H1 (cell line): ENCODE measurements at regions not wholly inside any gene's neighbourhood (a gene's known extent, or its start where the extent isn't known, plus 50 kb on each side); places are given as distances from the start of the nearest gene placed in this dataset.
A peak's percentile ranks its signal among the peaks of the same experiment; 100 is the strongest.

ENCODE experiments used
- CTCF ChIA-PET: fragments of 300-600 bp; sonication (Branson Sonifier 250); formaldehyde crosslinking; loops from one replicate; lab custom pipeline; 2021; ENCODE audit not compliant: partially characterized antibody; lab: Charles Lee
- POLR2A ChIA-PET: fragments of 300-600 bp; sonication (Branson Sonifier 250); formaldehyde crosslinking; loops from one replicate; lab custom pipeline; 2021; ENCODE audit warnings: inconsistent platforms; ENCODE audit not compliant: partially characterized antibody; lab: Charles Lee
- DNase-seq, 2 experiments: peaks; one replicate each; pipeline versions ENCODE4 v3.0.0 to v3.0.0-alpha.2; 2010 to 2022; ENCODE audit warnings: low spot score in 2 of 2, low read depth in 1 of 2, mixed read lengths in 1 of 2
- FAIRE-seq: peaks from 2 replicates; lab custom pipeline; 2011; peaks lifted over from hg19 to GRCh38; lab: Jason Lieb, UNC
- H2AFZ ChIP-seq: 2 replicates; pipeline ENCODE4 v1.8.1; 2012; ENCODE audit warnings: low read length, inconsistent platforms
- H2AK5ac ChIP-seq: 2 replicates; pipeline ENCODE4 v1.6.1; 2013; ENCODE audit warnings: low read depth, low read length
- H2BK120ac ChIP-seq: replicated peaks from 2 replicates; pipeline ENCODE3; 2013; ENCODE audit warnings: low read depth, low read length, inconsistent platforms
- H2BK12ac ChIP-seq: 2 replicates; pipeline ENCODE4 v1.6.1; 2013; ENCODE audit warnings: low read depth, low read length
- H2BK15ac ChIP-seq: 2 replicates; pipeline ENCODE4 v1.6.1; 2013; ENCODE audit warnings: low read length
- H2BK20ac ChIP-seq: 2 replicates; pipeline ENCODE4 v1.6.1; 2013; ENCODE audit warnings: low read length
- H2BK5ac ChIP-seq: 2 replicates; pipeline ENCODE4 v1.6.1; 2013; ENCODE audit warnings: low read depth, low read length
- H3K14ac ChIP-seq: 2 replicates; pipeline ENCODE4 v1.6.1; 2013; ENCODE audit warnings: inconsistent platforms; ENCODE audit not compliant: insufficient read length
- H3K18ac ChIP-seq: 2 replicates; pipeline ENCODE4 v1.6.1; 2013; ENCODE audit warnings: low read length; ENCODE audit errors: extremely low read depth
- H3K23ac ChIP-seq: 2 replicates; pipeline ENCODE4 v1.6.1; 2013; ENCODE audit warnings: inconsistent platforms; ENCODE audit not compliant: insufficient read length
- H3K23me2 ChIP-seq: 2 replicates; pipeline ENCODE4 v1.6.1; 2013; ENCODE audit warnings: low read depth, low read length
- H3K27ac ChIP-seq: 2 replicates; pipeline ENCODE4 v1.6.1; 2011; ENCODE audit warnings: low read depth, low read length, inconsistent platforms
- H3K27me3 ChIP-seq, 4 experiments: replicated peaks in 1 of 4; 1 replicate in 1 of 4; 2 replicates in 3 of 4; pipeline versions ENCODE4 v1.6.1 to v1.8.1; 2011 to 2013; ENCODE audit warnings: low read length in 3 of 4, mild to moderate bottlenecking in 3 of 4, inconsistent platforms in 2 of 4, mixed read lengths in 2 of 4, moderate library complexity in 1 of 4; ENCODE audit not compliant: control insufficient read depth in 3 of 4, insufficient read depth in 3 of 4; ENCODE audit errors: extremely low read depth in 1 of 4
- H3K36me3 ChIP-seq, 4 experiments: 2 replicates each; pipeline versions ENCODE4 v1.6.1 to v1.8.1; 2011 to 2013; ENCODE audit warnings: mild to moderate bottlenecking in 4 of 4, low read length in 3 of 4, moderate library complexity in 2 of 4, control low read depth in 1 of 4, inconsistent platforms in 1 of 4; ENCODE audit not compliant: insufficient read depth in 4 of 4, control insufficient read depth in 2 of 4
- H3K4ac ChIP-seq: replicated peaks from 2 replicates; pipeline ENCODE3; 2013; ENCODE audit warnings: low read length, low read depth, mixed read lengths, inconsistent platforms; ENCODE audit not compliant: insufficient read length
- H3K4me1 ChIP-seq, 4 experiments: replicated peaks in 1 of 4; 1 replicate in 1 of 4; 2 replicates in 3 of 4; pipeline versions ENCODE4 v1.6.1 to v1.8.1; 2011 to 2013; ENCODE audit warnings: low read length in 3 of 4, inconsistent platforms in 2 of 4, mixed read lengths in 1 of 4; ENCODE audit not compliant: insufficient read depth in 4 of 4, control insufficient read depth in 3 of 4
- H3K4me2 ChIP-seq, 2 experiments: 2 replicates each; pipeline versions ENCODE4 v1.6.1 to v1.8.1; 2011 to 2013; ENCODE audit warnings: low read depth in 2 of 2, low read length in 2 of 2, control low read depth in 1 of 2, inconsistent platforms in 1 of 2, mild to moderate bottlenecking in 1 of 2; ENCODE audit not compliant: insufficient read depth in 1 of 2
- H3K4me3 ChIP-seq, 4 experiments: fragments of 200-600, 300-600 bp in 1 of 4; sonication (generic), shearing (Covaris generic), sonication (Bioruptor Twin) in 1 of 4; 2 replicates each; pipeline versions ENCODE4 v1.5.1 to v1.8.1; 2011 to 2016; ENCODE audit warnings: low read length in 4 of 4, low read depth in 3 of 4, control low read depth in 2 of 4, inconsistent platforms in 2 of 4, mild to moderate bottlenecking in 2 of 4, mixed read lengths in 1 of 4, moderate library complexity in 1 of 4; ENCODE audit not compliant: insufficient read depth in 2 of 4; ENCODE audit errors: extremely low read depth in 1 of 4
- H3K56ac ChIP-seq: replicated peaks from 2 replicates; pipeline ENCODE3; 2013; ENCODE audit warnings: low read depth, mild to moderate bottlenecking, mixed read lengths, low read length, inconsistent platforms; ENCODE audit not compliant: insufficient read length
- H3K79me1 ChIP-seq: 2 replicates; pipeline ENCODE4 v1.6.1; 2013; ENCODE audit warnings: low read depth, low read length, control low read depth
- H3K79me2 ChIP-seq, 2 experiments: 2 replicates each; pipeline versions ENCODE4 v1.6.1 to v1.8.1; 2012 to 2013; ENCODE audit warnings: low read length in 2 of 2, mild to moderate bottlenecking in 2 of 2, inconsistent platforms in 1 of 2; ENCODE audit not compliant: insufficient read depth in 2 of 2, control insufficient read depth in 1 of 2
- H3K9ac ChIP-seq, 4 experiments: replicated peaks in 1 of 4; 1 replicate in 1 of 4; 2 replicates in 3 of 4; pipeline versions ENCODE4 v1.6.1 to v1.8.1; 2011 to 2013; ENCODE audit warnings: low read depth in 3 of 4, low read length in 3 of 4, control low read depth in 2 of 4, mild to moderate bottlenecking in 2 of 4, moderate library complexity in 2 of 4, inconsistent platforms in 1 of 4; ENCODE audit errors: extremely low read depth in 1 of 4
- H3K9me3 ChIP-seq, 2 experiments: 2 replicates each; pipeline versions ENCODE4 v1.6.1 to v1.8.1; 2012 to 2013; ENCODE audit warnings: mild to moderate bottlenecking in 2 of 2, moderate library complexity in 2 of 2, control low read depth in 1 of 2, inconsistent platforms in 1 of 2, low read depth in 1 of 2, low read length in 1 of 2, mixed read lengths in 1 of 2; ENCODE audit not compliant: insufficient read depth in 2 of 2
- H4K20me1 ChIP-seq, 2 experiments: replicated peaks in 1 of 2; 2 replicates each; pipeline versions ENCODE3 to v1.8.1; 2011 to 2013; ENCODE audit warnings: inconsistent platforms in 2 of 2, low read length in 2 of 2, mild to moderate bottlenecking in 1 of 2; ENCODE audit not compliant: insufficient read depth in 2 of 2, control insufficient read depth in 1 of 2
- H4K5ac ChIP-seq: 2 replicates; pipeline ENCODE4 v1.6.1; 2013; ENCODE audit warnings: low read length, low read depth, mixed read lengths, inconsistent platforms; ENCODE audit not compliant: insufficient read length
- H4K8ac ChIP-seq: 2 replicates; pipeline ENCODE4 v1.8.0; 2013; ENCODE audit warnings: mild to moderate bottlenecking, moderate library complexity, low read length, inconsistent platforms; ENCODE audit not compliant: insufficient read depth; ENCODE audit errors: extremely low read depth
- H4K91ac ChIP-seq: replicated peaks from 2 replicates; pipeline ENCODE3; 2013; ENCODE audit warnings: low read length, mixed read lengths, inconsistent platforms; ENCODE audit not compliant: insufficient read length
- EZH2 ChIP-seq: fragments of 200-600 bp; sonication (generic); IDR thresholded peaks from 2 replicates; pipeline ENCODE4 v1.7.1; 2012; ENCODE audit warnings: low read depth, mild to moderate bottlenecking, moderate library complexity, low read length, inconsistent platforms; ENCODE audit not compliant: severe bottlenecking
- FOSL1 ChIP-seq: IDR thresholded peaks from 2 replicates; pipeline ENCODE4 v1.6.1; 2011; ENCODE audit warnings: mild to moderate bottlenecking, low read depth, low read length, moderate library complexity; ENCODE audit not compliant: insufficient read depth
- GABPA ChIP-seq: IDR thresholded peaks from 2 replicates; pipeline ENCODE4 v1.6.1; 2011; ENCODE audit warnings: mild to moderate bottlenecking, low read length, moderate library complexity, borderline replicate concordance; ENCODE audit not compliant: insufficient read depth
- KDM4A ChIP-seq: IDR thresholded peaks from one replicate; pipeline ENCODE4 v1.7.1; 2012; ENCODE audit warnings: low read depth, mild to moderate bottlenecking, moderate library complexity, low read length, inconsistent platforms; ENCODE audit not compliant: severe bottlenecking
- NANOG ChIP-seq: IDR thresholded peaks from 2 replicates; pipeline ENCODE4 v1.6.1; 2011; ENCODE audit warnings: low read length, low read depth, mild to moderate bottlenecking, inconsistent platforms; ENCODE audit not compliant: insufficient read depth, poor library complexity, severe bottlenecking
- POLR2AphosphoS5 ChIP-seq: IDR thresholded peaks from 2 replicates; pipeline ENCODE4 v1.6.1; 2011; ENCODE audit warnings: low read depth, low read length
- RBBP5 ChIP-seq: IDR thresholded peaks from 2 replicates; pipeline ENCODE4 v1.7.1; 2012; ENCODE audit warnings: low read depth, mild to moderate bottlenecking, inconsistent platforms, low read length, moderate library complexity, borderline replicate concordance
- RFX5 ChIP-seq: IDR thresholded peaks from 2 replicates; pipeline ENCODE4 v1.6.1; 2011; ENCODE audit warnings: low read depth, low read length, improper control_type of control experiment, borderline replicate concordance
- SP1 ChIP-seq: IDR thresholded peaks from 2 replicates; pipeline ENCODE4 v1.6.1; 2011; ENCODE audit warnings: low read depth, low read length
- SUZ12 ChIP-seq: fragments of 200-600 bp; sonication (generic); IDR thresholded peaks from 2 replicates; pipeline ENCODE4 v1.6.1; 2012; ENCODE audit warnings: mild to moderate bottlenecking, inconsistent platforms, low read length, moderate library complexity, mixed read lengths
- WGBS, 2 experiments: shearing (Covaris generic) in 1 of 2; methylation state at CpG; one replicate each; pipeline versions ENCODE4 v1.1.6 to v1.1.7; 2013 to 2015; ENCODE audit warnings: low lambda C conversion rate in 2 of 2, mixed read lengths in 2 of 2, inconsistent platforms in 1 of 2, low coverage in 1 of 2, missing lambda C conversion rate in 1 of 2; ENCODE audit not compliant: insufficient replicate concordance in 2 of 2, insufficient coverage in 1 of 2, insufficient read length in 1 of 2; ENCODE audit errors: extremely low coverage in 1 of 2, missing lambda C conversion rate in 1 of 2; 5-methylcytosine and 5-hydroxymethylcytosine counted together

- no peak overlapping the region for H4K8ac ChIP-seq
- CTCF ChIA-PET = no interaction called here
- no peak for FAIRE-seq
Observed at GRCh38 chr16:5873221-5873620, 775.6 kb upstream of the EEF2KMT start.

More at GRCh38 chr16:5873221-5873620, 775.6 kb upstream of the EEF2KMT start:
- Histone ChIP-seq H3K27ac (no peak overlapping the region), H2BK5ac (no peak overlapping the region), H2BK12ac (no peak overlapping the region; the same call in 1 of the 2 replicates), H3K9ac (no peak overlapping the region), H2AFZ (no peak overlapping the region), H3K79me1 (no peaks in the 10 kb centered on the region), H2AK5ac (no peak overlapping the region), H2BK20ac (no peak overlapping the region), H3K9me3 (no peaks in the 10 kb centered on the region), H3K4ac (peak overlapping the region; percentile 14), H3K79me2 (no peaks in the 10 kb centered on the region), H3K14ac (no peak overlapping the region), H3K4me3 (no peak overlapping the region), H3K36me3 (no peaks in the 10 kb centered on the region; a peak in 1 of 8 replicates), H4K91ac (peak overlapping the region; percentile 29), H3K56ac (no peak overlapping the region), H3K4me2 (no peak overlapping the region), H3K23ac (no peak overlapping the region), H4K20me1 (no peaks in the 10 kb centered on the region), H2BK15ac (no peak overlapping the region), H2BK120ac (no peak overlapping the region), H3K27me3 (no peaks in the 10 kb centered on the region), H3K18ac (0 out of 2 replicates have a peak overlapping the region, but pooled peaks have one; percentile 27), H3K23me2 (no peaks in the 10 kb centered on the region; the same call in 1 of the 2 replicates), H3K4me1 (peaks cover 3 to 15% (median 5%) of the 10 kb centered on the region in 4 experiments; a peak in 5 of 7 replicates), H4K5ac (no peak overlapping the region)
- DNase-seq = no peak
- POLR2A ChIA-PET = no interaction called here
- WGBS, 2 experiments = 81% methylated on average over 4 of the region's 4 CpGs; no CpG with 5 or more reads in 1 of the 2 experiments
- TF ChIP-seq RBBP5 (no peak), SUZ12 (no peak), FOSL1 (no peak), GABPA (no peak), POLR2AphosphoS5 (no peak), EZH2 (no peak), SP1 (no peak), RFX5 (no peak), KDM4A (no peak), NANOG (no peak)
